RWPE2 (cell line): ENCODE measurements at regions not wholly inside any gene's neighbourhood (a gene's known extent, or its start where the extent isn't known, plus 50 kb on each side); places are given as distances from the start of the nearest gene placed in this dataset.
"Not testable (repeated sequence)": the region's sequence is repeated elsewhere in the genome, so short reads cannot be mapped to it uniquely, and the experiment has no call there.

ENCODE experiments used
- ATAC-seq: fragments of 200-7000 bp; cut with Tn5 transposase; 3 replicates; pipeline ENCODE4 v1.9.1; 2021; ENCODE audit warnings: low read depth
- DNase-seq: peaks from one replicate; pipeline ENCODE4 v3.0.0-alpha.2; 2020; ENCODE audit warnings: low spot score
- H3K27ac ChIP-seq: fragments of 450-650 bp; 2 replicates; pipeline ENCODE4 v1.5.1; 2017; ENCODE audit warnings: mild to moderate bottlenecking; ENCODE audit not compliant: poor library complexity, severe bottlenecking
- H3K27me3 ChIP-seq: fragments of 250-450 bp; sonication (Bioruptor Pico); 2 replicates; pipeline ENCODE4 v1.5.1; 2021; ENCODE audit warnings: mild to moderate bottlenecking, moderate library complexity; ENCODE audit not compliant: insufficient read depth, poor library complexity, severe bottlenecking
- H3K36me3 ChIP-seq: fragments of 250-450 bp; sonication (Bioruptor Pico); 2 replicates; pipeline ENCODE4 v1.5.1; 2020; ENCODE audit warnings: low read depth, mild to moderate bottlenecking, moderate library complexity
- H3K4me1 ChIP-seq: fragments of 250-450 bp; sonication (Bioruptor Pico); 2 replicates; pipeline ENCODE4 v1.5.1; 2021; ENCODE audit warnings: mild to moderate bottlenecking, moderate library complexity; ENCODE audit not compliant: insufficient read depth, poor library complexity, severe bottlenecking
- H3K4me3 ChIP-seq: fragments of 250-450 bp; sonication (Bioruptor Pico); 2 replicates; pipeline ENCODE4 v1.5.1; 2021; ENCODE audit warnings: mild to moderate bottlenecking, moderate library complexity; ENCODE audit not compliant: severe bottlenecking
- H3K9me3 ChIP-seq: fragments of 250-450 bp; sonication (Bioruptor Pico); 2 replicates; pipeline ENCODE4 v1.5.1; 2021; ENCODE audit warnings: mild to moderate bottlenecking, moderate library complexity; ENCODE audit not compliant: severe bottlenecking
- CTCF ChIP-seq: fragments of 450-650 bp; IDR thresholded peaks from one replicate; pipeline ENCODE4 v1.5.1; 2017; ENCODE audit warnings: mild to moderate bottlenecking, moderate library complexity; ENCODE audit not compliant: poor library complexity, severe bottlenecking

GRCh38 chr12:78359520-78359919, 505.1 kb upstream of the SYT1 start:
- Histone ChIP-seq H3K36me3 (no peaks in the 10 kb centered on the region), H3K4me3 (no peak overlapping the region), H3K9me3 (no peaks in the 10 kb centered on the region), H3K4me1 (no peaks in the 10 kb centered on the region), H3K27me3 (no peaks in the 10 kb centered on the region), H3K27ac (no peak overlapping the region)
- DNase-seq (no peak), ATAC-seq (no peak)
- no peak for TF ChIP-seq CTCF

GRCh38 chr12:78361683-78362082, 502.9 kb upstream of the SYT1 start:
- no peaks in the 10 kb centered on the region for H3K9me3 ChIP-seq
- H3K4me1 ChIP-seq: no peaks in the 10 kb centered on the region
- ATAC-seq: no peak

DNA sequence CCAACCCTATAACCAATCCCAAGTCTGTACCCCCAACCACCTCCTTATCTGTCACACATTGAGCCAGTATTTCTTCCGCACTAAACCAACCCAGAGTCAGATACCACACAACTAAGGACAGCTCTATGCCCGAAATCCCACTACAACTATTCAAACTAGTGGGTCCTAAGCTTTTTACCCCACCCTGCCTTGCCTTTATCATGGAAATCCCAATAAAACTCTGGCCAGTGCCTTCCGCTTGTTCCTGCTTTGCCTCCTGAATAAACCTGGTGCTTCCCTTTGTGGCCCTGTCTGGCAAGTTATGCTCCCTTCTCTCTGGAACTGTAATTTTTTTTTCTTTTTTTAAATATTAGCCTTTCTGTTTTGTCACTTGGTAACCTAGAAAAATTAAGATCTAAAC, 493.3 kb upstream of the SYT1 start:
- H3K4me1 ChIP-seq: no peaks in the 10 kb centered on the region
- H3K9me3 ChIP-seq: no peaks in the 10 kb centered on the region
- H3K36me3 ChIP-seq: no peaks in the 10 kb centered on the region
- TF ChIP-seq CTCF: no peak
- H3K27me3 ChIP-seq: no peaks in the 10 kb centered on the region
- no peak for DNase-seq
- ATAC-seq: no peak
- no peak overlapping the region for H3K4me3 ChIP-seq
- no peak overlapping the region for H3K27ac ChIP-seq

More at GRCh38 chr12:78361683-78362082, 502.9 kb upstream of the SYT1 start:
- TF ChIP-seq CTCF: no peak
- Histone ChIP-seq H3K27ac (no peak overlapping the region), H3K36me3 (no peaks in the 10 kb centered on the region), H3K27me3 (no peaks in the 10 kb centered on the region), H3K4me3 (no peak overlapping the region)
- no peak for DNase-seq

- Histone ChIP-seq H3K27me3 (no peaks in the 10 kb centered on the region), H3K9me3 (no peaks in the 10 kb centered on the region), H3K4me3 (no peak overlapping the region), H3K27ac (no peak overlapping the region), H3K4me1 (no peaks in the 10 kb centered on the region), H3K36me3 (no peaks in the 10 kb centered on the region)
- no peak for TF ChIP-seq CTCF
- ATAC-seq (no peak), DNase-seq (no peak)
Measured at GRCh38 chr12:78375461-78375860, 489.1 kb upstream of the SYT1 start.

GRCh38 chr12:78376257-78376656, 488.3 kb upstream of the SYT1 start:
- Histone ChIP-seq H3K9me3 (no peaks in the 10 kb centered on the region), H3K27me3 (no peaks in the 10 kb centered on the region), H3K36me3 (no peaks in the 10 kb centered on the region), H3K4me3 (no peak overlapping the region), H3K27ac (no peak overlapping the region), H3K4me1 (no peaks in the 10 kb centered on the region)
- no peak for TF ChIP-seq CTCF
- ATAC-seq (no peak), DNase-seq (no peak)

GRCh38 chr12:78379065-78379464, 485.5 kb upstream of the SYT1 start:
- H3K9me3 ChIP-seq, ATAC-seq, H3K4me3 ChIP-seq, H3K27ac ChIP-seq, H3K36me3 ChIP-seq, DNase-seq, H3K4me1 ChIP-seq, H3K27me3 ChIP-seq: not testable (repeated sequence)
